Islet precursor cell (in vitro differentiated cells): ENCODE measurements at regions not wholly inside any gene's neighbourhood (a gene's known extent, or its start where the extent isn't known, plus 50 kb on each side); places are given as distances from the start of the nearest gene placed in this dataset.
A peak's percentile ranks its signal among the peaks of the same experiment; 100 is the strongest.
"Not testable (repeated sequence)": the region's sequence is repeated elsewhere in the genome, so short reads cannot be mapped to it uniquely, and the experiment has no call there.

Source experiments
- DNase-seq: peaks from one replicate; pipeline ENCODE4 v3.0.0-alpha.2; 2018

DNA sequence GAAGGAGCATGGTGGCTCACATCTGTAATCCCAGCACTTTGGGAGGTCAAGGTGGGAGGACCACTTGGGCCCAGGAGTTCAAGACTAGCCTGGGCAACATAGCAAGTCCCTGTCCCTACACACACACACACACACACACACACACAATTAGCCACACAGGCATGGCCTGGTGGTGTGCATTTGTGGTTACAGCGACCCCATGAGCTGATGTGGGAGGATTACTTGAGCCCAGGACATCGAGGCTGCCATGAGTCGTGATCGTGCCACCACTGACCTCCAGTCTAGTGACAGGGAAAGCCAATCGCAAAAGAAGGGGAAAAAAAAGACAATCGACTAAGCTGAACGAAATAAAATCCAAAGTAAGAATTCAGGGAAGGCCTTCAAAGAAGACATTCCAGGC, 67.9 kb downstream of the TBX3 start:
- peak; percentile 51 for DNase-seq

DNA sequence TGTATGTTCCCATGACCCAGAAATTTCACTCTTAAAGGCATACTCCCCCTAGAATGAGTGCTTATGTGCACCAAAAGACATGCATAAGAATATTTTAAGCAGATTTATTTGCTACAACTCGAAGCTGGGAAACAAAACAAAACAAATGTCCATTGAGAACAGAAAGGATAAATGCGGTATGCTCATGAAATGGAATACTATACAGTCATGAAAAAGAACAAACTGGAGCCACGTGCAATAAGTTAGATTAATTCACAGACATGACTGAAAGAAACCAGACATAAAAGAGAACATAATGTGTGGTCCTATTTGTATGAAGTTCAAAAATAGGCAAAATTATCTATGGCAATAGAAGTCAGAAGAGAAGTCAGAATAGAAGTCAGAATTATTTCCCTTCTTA, 69.9 kb downstream of the TBX3 start:
- DNase-seq: no peak

- no peak for DNase-seq
These were observed 71.9 kb downstream of the TBX3 start for GRCh38 chr12:114612062-114612461.

DNA sequence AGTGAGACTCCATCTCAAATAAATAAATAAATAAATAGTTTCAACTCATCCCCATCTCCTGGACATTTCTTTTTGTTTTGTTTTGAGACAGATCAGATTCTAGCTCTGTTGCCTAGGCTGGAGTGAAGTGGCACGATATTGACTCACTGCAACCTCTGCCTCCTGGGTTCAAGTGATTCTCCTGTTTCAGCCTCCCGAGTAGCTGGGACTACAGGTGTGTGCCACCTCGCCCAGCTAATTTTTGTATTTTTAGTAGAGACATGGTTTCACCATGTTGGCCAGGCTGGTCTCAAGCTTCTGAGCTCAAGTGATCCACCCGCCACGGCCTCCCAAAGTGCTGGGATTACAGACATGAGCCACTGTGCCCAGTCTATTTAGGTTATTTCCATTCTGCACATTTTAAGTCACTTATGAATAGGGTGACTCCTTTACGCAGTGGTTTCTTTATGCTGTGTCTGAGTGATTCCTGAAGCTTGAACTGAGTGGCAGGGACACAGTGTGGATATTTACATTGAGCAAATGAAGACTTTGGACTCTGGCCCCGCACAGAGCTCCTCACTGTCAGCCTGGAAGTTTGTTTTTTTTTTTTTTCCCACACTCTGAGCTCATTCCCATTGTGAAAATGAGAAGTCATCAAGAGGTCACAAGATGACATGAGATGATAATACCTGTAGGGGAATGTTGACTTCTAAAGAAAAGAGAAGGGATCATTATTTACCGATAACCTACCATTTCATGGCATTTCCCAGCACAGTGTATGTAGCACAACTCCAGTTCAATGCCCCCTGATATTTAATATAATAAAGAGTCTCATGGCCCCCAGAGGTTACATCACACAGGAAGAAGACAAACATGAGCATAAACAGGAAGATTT, 72.6 kb downstream of the TBX3 start:
- no peak for DNase-seq

DNA sequence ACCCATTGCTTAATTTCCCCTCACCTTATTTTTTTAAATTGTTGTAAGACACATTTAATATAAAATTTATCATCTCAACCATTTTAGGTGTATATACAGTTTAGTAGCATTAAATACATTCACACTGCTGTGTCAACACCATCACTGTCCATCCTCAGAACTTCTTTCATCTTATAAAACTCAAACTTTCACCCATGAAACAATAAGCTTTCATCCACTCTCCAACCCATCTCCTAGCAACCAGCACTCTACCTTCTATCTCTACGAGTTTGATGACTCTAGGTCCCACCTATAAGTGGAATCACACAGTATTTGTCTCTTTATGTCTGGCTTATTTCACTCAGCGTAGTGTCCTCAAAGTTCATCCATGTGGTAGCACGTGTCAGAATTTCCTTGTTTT, 75.5 kb downstream of the TBX3 start:
- no peak for DNase-seq

- no peak for DNase-seq
These were observed 78.1 kb downstream of the TBX3 start for GRCh38 chr12:114605918-114606317.

GRCh38 chr12:114604606-114605005, 79.4 kb downstream of the TBX3 start:
- DNase-seq: no peak

GRCh38 chr12:114600584-114600983, 83.4 kb downstream of the TBX3 start:
- DNase-seq: not testable (repeated sequence)

DNA sequence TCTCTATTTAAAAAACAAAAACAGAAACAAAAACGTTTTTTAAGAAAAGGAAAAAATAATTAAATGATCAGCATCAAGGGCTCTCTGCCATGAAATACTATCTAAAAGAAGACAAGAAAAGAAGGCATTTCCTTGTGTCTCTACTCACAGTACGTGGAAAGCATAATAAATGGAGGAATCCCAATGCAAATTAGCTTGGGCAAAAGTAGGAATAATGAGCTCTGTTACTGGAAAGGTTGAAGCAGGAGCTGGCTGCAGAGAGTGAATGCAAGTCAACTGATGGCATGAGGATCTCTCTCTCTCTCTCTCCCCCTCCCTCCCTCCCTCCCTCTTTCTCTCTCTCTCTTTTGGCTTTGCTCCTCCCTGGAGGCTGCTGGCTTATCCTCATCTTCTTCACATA, 85.9 kb downstream of the TBX3 start:
- no peak for DNase-seq

DNA sequence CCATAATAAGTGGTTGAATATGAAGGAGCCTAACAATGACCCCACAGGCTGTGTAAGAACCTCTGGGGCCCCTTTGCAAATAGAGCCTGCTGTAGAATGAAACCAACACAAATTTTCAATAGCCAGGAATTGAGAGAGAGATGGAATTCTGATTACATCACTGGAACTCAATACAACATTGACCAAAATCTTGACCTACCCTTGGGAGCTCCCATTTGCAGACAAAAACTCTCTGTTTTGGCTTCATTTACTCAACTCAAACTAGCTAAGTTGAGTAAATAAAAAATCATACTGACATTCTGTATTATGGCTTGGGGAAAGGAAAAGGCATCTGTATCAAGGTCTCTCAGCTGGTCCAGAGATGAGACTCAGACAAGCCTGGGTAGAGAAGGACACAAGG, 91.0 kb downstream of the TBX3 start:
- DNase-seq: no peak

GRCh38 chr12:114588061-114588460, 95.9 kb downstream of the TBX3 start:
- DNase-seq: no peak

DNA sequence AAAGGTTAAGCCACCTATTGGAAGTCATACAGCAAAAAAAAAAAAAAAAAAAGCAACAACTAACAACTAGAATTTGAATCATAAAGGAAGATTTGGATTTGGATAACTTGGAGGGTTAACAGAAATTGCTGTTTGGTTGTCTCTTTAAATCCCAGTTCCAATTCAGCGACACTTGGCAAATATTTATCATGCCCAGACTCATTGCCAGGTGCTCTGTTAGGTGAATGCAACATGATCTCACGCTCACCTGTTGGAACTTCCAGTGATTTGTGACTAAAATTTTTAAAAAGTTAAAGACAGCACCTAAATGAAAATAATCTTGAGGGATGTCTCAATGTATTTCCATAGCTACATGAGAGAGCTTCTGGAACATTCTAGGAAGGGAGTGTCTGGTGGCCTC, 103.7 kb downstream of the TBX3 start:
- no peak for DNase-seq

DNA sequence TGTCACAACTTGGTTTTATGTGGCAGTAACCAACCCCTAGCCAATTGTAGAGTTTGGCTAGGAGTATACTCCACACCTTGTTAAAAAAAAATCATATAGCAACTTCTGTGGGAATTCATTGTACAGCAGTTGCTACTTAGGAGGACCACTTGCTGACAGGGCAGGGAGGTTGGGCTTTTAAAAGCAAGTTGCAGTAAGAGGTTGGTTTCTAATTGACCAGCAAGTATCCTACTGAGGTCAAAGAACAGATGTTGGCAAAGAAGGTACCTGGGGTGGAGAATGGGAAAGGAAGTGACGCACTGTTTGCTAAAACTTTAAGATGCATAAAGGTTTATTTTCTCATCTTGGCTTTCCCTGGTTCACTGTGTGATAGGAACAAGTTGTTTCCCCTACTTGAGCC, 104.6 kb downstream of the TBX3 start:
- DNase-seq: no peak

- DNase-seq: no peak
These were observed 121.3 kb downstream of the TBX3 start for GRCh38 chr12:114562654-114563053.

DNA sequence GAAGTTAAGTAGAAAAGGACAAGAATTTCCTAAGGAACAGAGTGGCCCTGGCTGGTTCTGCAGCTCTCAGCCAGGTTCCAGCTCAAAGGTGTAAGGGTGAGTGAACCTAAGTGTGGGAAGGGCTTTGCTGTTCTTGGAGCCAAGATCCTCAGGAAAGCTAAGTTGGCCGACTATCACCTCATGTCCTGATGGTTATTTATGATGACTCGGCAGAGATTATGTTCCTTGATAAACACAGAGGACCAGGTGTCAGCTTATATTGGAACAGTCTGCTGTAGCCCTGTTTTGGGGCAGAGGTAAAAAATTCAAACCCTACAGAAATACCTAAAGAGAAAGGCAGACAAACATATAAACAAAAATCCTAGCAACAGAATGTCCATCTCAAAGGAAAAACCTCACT, 128.5 kb downstream of the TBX3 start:
- DNase-seq: peak; percentile 44

- DNase-seq: no peak
These were observed 136.3 kb downstream of the TBX3 start for GRCh38 chr12:114547636-114548035.

GRCh38 chr12:114530417-114530816, 124.5 kb upstream of the TBX5 start:
- no peak for DNase-seq

- no peak for DNase-seq
These were observed 124.0 kb upstream of the TBX5 start for GRCh38 chr12:114529966-114530365.

GRCh38 chr12:114528766-114529165, 122.8 kb upstream of the TBX5 start:
- no peak for DNase-seq

DNA sequence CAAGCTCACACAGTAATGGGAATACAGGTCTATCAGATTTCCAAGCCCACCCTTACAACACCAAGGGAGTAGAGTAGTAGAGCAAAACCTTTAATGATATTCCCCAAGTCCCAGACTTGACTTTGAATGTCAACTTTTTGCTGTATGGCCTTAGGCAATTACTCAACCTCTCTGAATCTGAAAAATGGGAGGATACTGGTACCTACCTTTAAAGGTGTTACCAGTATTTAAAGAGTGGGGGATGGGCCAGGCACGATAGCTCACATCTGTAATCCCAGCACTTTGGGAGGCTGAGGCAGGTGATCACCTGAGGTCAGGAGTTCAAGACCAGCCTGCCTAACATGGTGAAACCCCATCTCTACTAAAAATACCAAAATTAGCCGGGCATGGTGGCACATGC, 115.2 kb upstream of the TBX5 start:
- DNase-seq: not testable (repeated sequence)

GRCh38 chr12:114512351-114512750, 106.4 kb upstream of the TBX5 start:
- DNase-seq: no peak

GRCh38 chr12:114508529-114509129, 102.7 kb upstream of the TBX5 start:
- peak; percentile 89 for DNase-seq

DNA sequence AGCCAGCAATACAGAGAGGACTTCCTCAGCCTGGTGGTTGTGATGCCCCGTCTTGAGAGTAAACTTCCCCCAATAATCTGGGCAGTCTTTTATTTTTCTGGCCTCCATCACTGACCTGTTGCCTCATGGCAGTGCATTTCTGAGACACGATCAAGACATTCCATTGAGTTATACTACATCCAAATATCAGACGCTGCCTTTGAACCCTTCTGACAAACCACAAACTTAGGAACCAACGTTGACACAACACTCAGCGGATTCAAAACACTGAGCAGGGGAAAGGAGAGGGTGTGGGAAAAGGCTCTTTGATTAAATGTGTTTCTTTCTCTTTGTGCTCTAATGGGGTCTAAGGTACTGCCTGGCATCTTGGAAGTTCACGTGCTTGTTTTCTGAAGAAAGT, 100.7 kb upstream of the TBX5 start:
- DNase-seq: no peak

DNA sequence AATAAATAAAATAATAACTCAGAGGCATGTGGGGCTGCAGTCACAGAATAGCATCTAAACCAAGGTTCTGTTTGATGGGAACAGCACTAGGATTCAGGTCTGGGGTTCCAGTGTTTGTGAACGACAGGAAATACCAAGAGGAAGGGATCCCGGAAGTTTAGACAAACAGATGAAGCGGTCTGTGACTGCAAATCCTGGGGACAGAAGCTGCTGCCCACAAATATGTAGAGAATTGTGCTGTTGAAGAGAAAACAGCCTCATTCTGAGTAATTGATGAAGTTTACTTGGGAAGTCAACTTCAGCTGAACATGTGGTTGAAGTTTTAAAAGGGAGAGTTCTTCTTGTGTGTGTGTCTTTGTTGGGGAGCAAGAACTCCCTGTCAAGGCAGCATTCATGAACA, 98.4 kb upstream of the TBX5 start:
- DNase-seq: no peak

GRCh38 chr12:114501474-114501807, 95.5 kb upstream of the TBX5 start:
- no peak for DNase-seq
